B cell (primary cell): ENCODE measurements at regions not wholly inside any gene's neighbourhood (a gene's known extent, or its start where the extent isn't known, plus 50 kb on each side); places are given as distances from the start of the nearest gene placed in this dataset.

ENCODE experiments used
- ATAC-seq: fragments of 200-7000 bp; cut with Tn5 transposase; one replicate; pipeline ENCODE4 v1.10.0; 2021; ENCODE audit warnings: low read depth, mild to moderate bottlenecking, moderate number of reproducible peaks, moderate library complexity
- CTCF ChIA-PET: fragments of 350-600 bp; sonication (Branson Sonifier 250); formaldehyde crosslinking; loops from one replicate; lab custom pipeline; 2021; ENCODE audit warnings: antibody characterized with exemption, inconsistent platforms; lab: Charles Lee
- POLR2A ChIA-PET: fragments of 350-600 bp; sonication (Branson Sonifier 250); formaldehyde crosslinking; loops from one replicate; lab custom pipeline; 2021; ENCODE audit warnings: antibody characterized with exemption; lab: Charles Lee
- DNase-seq: peaks from one replicate; pipeline ENCODE4 v3.0.0; 2013
- H2AFZ ChIP-seq: 2 replicates; pipeline ENCODE4 v1.6.1; 2012; ENCODE audit warnings: mild to moderate bottlenecking, low read depth, low read length; ENCODE audit not compliant: insufficient read depth, poor library complexity, severe bottlenecking
- H3K27ac ChIP-seq, 2 donors: 1 replicate in 1 of 2; 2 replicates in 1 of 2; pipeline ENCODE4 v1.5.1; 2012 to 2013; ENCODE audit warnings: low read length in 2 of 2, mild to moderate bottlenecking in 2 of 2, moderate library complexity in 1 of 2
- H3K27me3 ChIP-seq, 4 experiments: fragments of 200-600 bp in 1 of 4; sonication (generic) in 1 of 4; replicated peaks in 1 of 4; 1 replicate in 2 of 4; 2 replicates in 2 of 4; pipeline versions ENCODE4 v1.6.1 to v1.7.0; 2013 to 2016; ENCODE audit warnings: low read length in 3 of 4, mild to moderate bottlenecking in 2 of 4, mixed read lengths in 1 of 4, moderate library complexity in 1 of 4; ENCODE audit not compliant: insufficient read depth in 4 of 4, control insufficient read depth in 3 of 4; ENCODE audit errors: control extremely low read depth in 1 of 4
- H3K36me3 ChIP-seq, 2 experiments: replicated peaks in 1 of 2; 1 replicate in 1 of 2; 2 replicates in 1 of 2; pipeline versions ENCODE4 v1.6.1 to v1.7.1; 2013; ENCODE audit warnings: low read length in 1 of 2; ENCODE audit not compliant: insufficient read depth in 2 of 2, control insufficient read depth in 1 of 2; ENCODE audit errors: control extremely low read depth in 1 of 2, extremely low read depth in 1 of 2
- H3K4me1 ChIP-seq, 2 donors: fragments of 200-600 bp in 1 of 2; sonication (generic) in 1 of 2; 1 replicate in 1 of 2; 2 replicates in 1 of 2; pipeline versions ENCODE4 v1.5.1 to v1.6.1; 2013 to 2017; ENCODE audit warnings: low read length in 2 of 2; ENCODE audit not compliant: control insufficient read depth in 2 of 2, insufficient read depth in 2 of 2
- H3K4me2 ChIP-seq: replicated peaks from 2 replicates; pipeline ENCODE3; 2012; ENCODE audit warnings: mild to moderate bottlenecking, low read depth, low read length; ENCODE audit not compliant: poor library complexity, severe bottlenecking
- H3K4me3 ChIP-seq, 5 experiments: fragments of 200-600 bp in 1 of 5; sonication (generic) in 1 of 5; 1 replicate in 3 of 5; 2 replicates in 2 of 5; pipeline versions ENCODE4 v1.5.1 to v1.7.0; 2011 to 2016; ENCODE audit warnings: low read length in 4 of 5, mild to moderate bottlenecking in 4 of 5, low read depth in 2 of 5, control low read depth in 1 of 5, moderate library complexity in 1 of 5; ENCODE audit not compliant: insufficient read depth in 1 of 5; ENCODE audit errors: control extremely low read depth in 1 of 5, extremely low read depth in 1 of 5
- H3K79me2 ChIP-seq: fragments of 200-600 bp; sonication (generic); one replicate; pipeline ENCODE4 v1.6.0; 2016; ENCODE audit warnings: low read length; ENCODE audit not compliant: control insufficient read depth, insufficient read depth
- H3K9ac ChIP-seq: fragments of 200-600 bp; sonication (generic); 2 replicates; pipeline ENCODE4 v1.6.1; 2017; ENCODE audit warnings: mild to moderate bottlenecking, low read length, moderate library complexity
- H3K9me3 ChIP-seq, 3 donors: one replicate each; pipeline versions ENCODE4 v1.6.1 to v1.7.1; 2013; ENCODE audit warnings: low read length in 2 of 3; ENCODE audit not compliant: control insufficient read depth in 2 of 3, insufficient read depth in 1 of 3; ENCODE audit errors: control extremely low read depth in 1 of 3
- H4K20me1 ChIP-seq: 2 replicates; pipeline ENCODE4 v1.6.0; 2012; ENCODE audit warnings: mild to moderate bottlenecking, low read length; ENCODE audit not compliant: insufficient read depth, control insufficient read depth, poor library complexity, severe bottlenecking
- H3K27ac Mint-ChIP-seq: one replicate; pipeline ENCODE4 v1.8.0; 2021; ENCODE audit warnings: mixed read lengths
- H3K27me3 Mint-ChIP-seq: one replicate; pipeline ENCODE4 v1.8.0; 2021; ENCODE audit warnings: mixed read lengths
- H3K4me1 Mint-ChIP-seq: one replicate; pipeline ENCODE4 v1.8.0; 2021; ENCODE audit warnings: mixed read lengths
- H3K4me3 Mint-ChIP-seq: one replicate; pipeline ENCODE4 v1.8.0; 2021; ENCODE audit warnings: mixed read lengths
- H3K9me3 Mint-ChIP-seq: one replicate; pipeline ENCODE4 v1.8.0; 2022; ENCODE audit warnings: mixed read lengths; ENCODE audit not compliant: insufficient read depth
- EZH2 ChIP-seq: IDR thresholded peaks from 2 replicates; pipeline ENCODE4 v1.6.1; 2012; ENCODE audit warnings: borderline replicate concordance, low read depth, mild to moderate bottlenecking, moderate library complexity, low read length; ENCODE audit not compliant: insufficient read depth, poor library complexity, severe bottlenecking
- WGBS: methylation state at CpG from one replicate; pipeline ENCODE4 v1.1.5; 2013; ENCODE audit warnings: missing lambda C conversion rate; ENCODE audit not compliant: insufficient coverage; 5-methylcytosine and 5-hydroxymethylcytosine counted together
- intact Hi-C: fragments of 100-400 bp; cut with micrococcal nuclease; formaldehyde crosslinking; loops from one replicate; pipeline ENCODE4 v1.10.0; 2022
- TF ChIP-seq, protein P1 (sequence below): fragments of 200-600 bp; IDR thresholded peaks from one replicate; pipeline ENCODE4 v1.8.0; 2022; ENCODE audit warnings: antibody characterized with exemption, mild to moderate bottlenecking

- Histone ChIP-seq H3K9ac (no peak overlapping the region), H3K27ac (no peak overlapping the region), H3K4me3 (no peak overlapping the region), H3K4me2 (no peak overlapping the region), H3K9me3 (no peaks in the 10 kb centered on the region), H3K79me2 (no peaks in the 10 kb centered on the region), H3K4me1 (no peaks in the 10 kb centered on the region), H2AFZ (no peak overlapping the region), H3K27me3 (no peaks in the 10 kb centered on the region), H4K20me1 (no peaks in the 10 kb centered on the region), H3K36me3 (no peaks in the 10 kb centered on the region)
- no peak overlapping the region for H3K4me3 Mint-ChIP-seq
- no peaks in the 10 kb centered on the region for H3K27me3 Mint-ChIP-seq
- DNase-seq, result no peak
- no peak overlapping the region for H3K27ac Mint-ChIP-seq
- ATAC-seq, result no peak
- no peaks in the 10 kb centered on the region for H3K4me1 Mint-ChIP-seq
- WGBS, result 80% methylated on average over 1 of the region's 4 CpGs
- intact Hi-C loops, result no loop called here
- H3K9me3 Mint-ChIP-seq, result no peaks in the 10 kb centered on the region
- TF ChIP-seq, protein P1, sequence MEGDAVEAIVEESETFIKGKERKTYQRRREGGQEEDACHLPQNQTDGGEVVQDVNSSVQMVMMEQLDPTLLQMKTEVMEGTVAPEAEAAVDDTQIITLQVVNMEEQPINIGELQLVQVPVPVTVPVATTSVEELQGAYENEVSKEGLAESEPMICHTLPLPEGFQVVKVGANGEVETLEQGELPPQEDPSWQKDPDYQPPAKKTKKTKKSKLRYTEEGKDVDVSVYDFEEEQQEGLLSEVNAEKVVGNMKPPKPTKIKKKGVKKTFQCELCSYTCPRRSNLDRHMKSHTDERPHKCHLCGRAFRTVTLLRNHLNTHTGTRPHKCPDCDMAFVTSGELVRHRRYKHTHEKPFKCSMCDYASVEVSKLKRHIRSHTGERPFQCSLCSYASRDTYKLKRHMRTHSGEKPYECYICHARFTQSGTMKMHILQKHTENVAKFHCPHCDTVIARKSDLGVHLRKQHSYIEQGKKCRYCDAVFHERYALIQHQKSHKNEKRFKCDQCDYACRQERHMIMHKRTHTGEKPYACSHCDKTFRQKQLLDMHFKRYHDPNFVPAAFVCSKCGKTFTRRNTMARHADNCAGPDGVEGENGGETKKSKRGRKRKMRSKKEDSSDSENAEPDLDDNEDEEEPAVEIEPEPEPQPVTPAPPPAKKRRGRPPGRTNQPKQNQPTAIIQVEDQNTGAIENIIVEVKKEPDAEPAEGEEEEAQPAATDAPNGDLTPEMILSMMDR, result no peak
- no peak for TF ChIP-seq EZH2
- ChIA-PET CTCF (interaction anchor here (2.0 to 2.3 kb wide), 2 partner anchors 10 to 11 kb away, joined by 7 to 9 read pairs; no protein-coding TSS in a partner anchor), POLR2A (no interaction called here)
These were observed 139.5 kb upstream of the FAM83B start for GRCh38 chr6:54706844-54707605.

- Histone ChIP-seq H3K9me3 (no peaks in the 10 kb centered on the region), H3K9ac (no peak overlapping the region), H2AFZ (no peak overlapping the region), H3K27ac (no peak overlapping the region), H3K27me3 (no peaks in the 10 kb centered on the region), H3K79me2 (no peaks in the 10 kb centered on the region), H3K4me1 (no peaks in the 10 kb centered on the region), H3K36me3 (no peaks in the 10 kb centered on the region), H3K4me3 (no peak overlapping the region), H4K20me1 (no peaks in the 10 kb centered on the region), H3K4me2 (no peak overlapping the region)
- DNase-seq (no peak), ATAC-seq (no peak)
- TF ChIP-seq, protein P1, result no peak
- no peak for TF ChIP-seq EZH2
- no peaks in the 10 kb centered on the region for H3K9me3 Mint-ChIP-seq
- ChIA-PET POLR2A (no interaction called here), CTCF (no interaction called here)
- no CpG with 5 or more reads among the region's 2 CpGs for WGBS
- no peaks in the 10 kb centered on the region for H3K27me3 Mint-ChIP-seq
- intact Hi-C loops, result no loop called here
- H3K4me3 Mint-ChIP-seq, result no peak overlapping the region
- H3K27ac Mint-ChIP-seq, result no peak overlapping the region
- no peaks in the 10 kb centered on the region for H3K4me1 Mint-ChIP-seq
These were observed 136.1 kb upstream of the FAM83B start for GRCh38 chr6:54710456-54710855.
